Subcutaneous abdominal adipose tissue (tissue), 5 donors: ENCODE measurements at regions not wholly inside any gene's neighbourhood (a gene's known extent, or its start where the extent isn't known, plus 50 kb on each side); places are given as distances from the start of the nearest gene placed in this dataset.

ENCODE experiments used
- H3K27ac ChIP-seq: one replicate; pipeline ENCODE4 v1.7.0; 2013; ENCODE audit warnings: low read depth, mild to moderate bottlenecking, inconsistent platforms, low read length, moderate library complexity
- H3K27me3 ChIP-seq, 5 donors: one replicate each; pipeline ENCODE4 v1.7.0; 2013; ENCODE audit warnings: low read length in 5 of 5, inconsistent platforms in 1 of 5; ENCODE audit not compliant: control insufficient read depth in 5 of 5, insufficient read depth in 4 of 5
- H3K36me3 ChIP-seq, 5 donors: one replicate each; pipeline ENCODE4 v1.7.0; 2013; ENCODE audit warnings: low read length in 5 of 5; ENCODE audit not compliant: control insufficient read depth in 5 of 5, insufficient read depth in 5 of 5
- H3K4me1 ChIP-seq, 5 donors: one replicate each; pipeline ENCODE4 v1.7.0; 2013; ENCODE audit warnings: low read length in 5 of 5, mild to moderate bottlenecking in 3 of 5, moderate library complexity in 1 of 5; ENCODE audit not compliant: control insufficient read depth in 5 of 5, insufficient read depth in 5 of 5
- H3K4me3 ChIP-seq, 5 donors: one replicate each; pipeline ENCODE4 v1.7.0; 2013; ENCODE audit warnings: low read length in 5 of 5, low read depth in 1 of 5
- H3K9ac ChIP-seq, 5 donors: one replicate each; pipeline ENCODE4 v1.7.0; 2013; ENCODE audit warnings: low read length in 5 of 5, mild to moderate bottlenecking in 4 of 5, moderate library complexity in 3 of 5
- H3K9me3 ChIP-seq, 5 donors: one replicate each; pipeline ENCODE4 v1.7.0; 2013; ENCODE audit warnings: low read length in 5 of 5; ENCODE audit not compliant: control insufficient read depth in 5 of 5
- donor health status: healthy.
- donor health status: healthy.
- donor health status: healthy.
- donor health status: healthy.
- donor health status: healthy.

DNA sequence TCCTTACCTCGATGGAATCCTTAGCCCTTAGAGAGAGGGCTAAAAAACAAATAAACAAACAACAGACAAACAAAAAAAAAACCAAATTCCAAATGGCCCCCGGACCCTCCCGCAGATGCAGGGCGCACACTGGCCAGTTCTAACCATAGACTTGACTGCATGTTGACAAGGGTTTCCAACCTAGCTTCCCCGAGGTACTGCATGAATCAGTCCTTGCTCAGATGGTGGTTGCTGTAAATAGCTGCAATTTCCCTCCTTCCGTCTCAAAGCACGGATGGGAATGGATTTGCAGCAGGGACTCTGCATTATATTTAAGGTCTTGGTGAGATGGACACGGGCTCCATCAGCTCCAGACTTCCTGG, 162.8 kb downstream of the CD47 start:
- Histone ChIP-seq H3K9me3 (peaks cover 0 to 2% (median 0%) of the 10 kb centered on the region in 5 donors), H3K27me3 (no peaks in the 10 kb centered on the region), H3K4me3 (peak overlapping the region; percentile 67 to 81 (median 77)), H3K36me3 (no peaks in the 10 kb centered on the region), H3K4me1 (peaks cover 0 to 16% (median 14%) of the 10 kb centered on the region in 5 donors), H3K9ac (peak overlapping the region in 4 of 5 donors; percentile 30 to 63 (median 39)), H3K27ac (no peak overlapping the region)

- Histone ChIP-seq H3K36me3 (no peaks in the 10 kb centered on the region), H3K27ac (no peak overlapping the region), H3K27me3 (no peaks in the 10 kb centered on the region), H3K4me3 (peak overlapping the region; percentile 67 to 81 (median 77)), H3K9ac (peak overlapping the region in 4 of 5 donors; percentile 30 to 63 (median 39)), H3K4me1 (peaks cover 0 to 16% (median 14%) of the 10 kb centered on the region in 5 donors), H3K9me3 (no peaks in the 10 kb centered on the region)
Observed at GRCh38 chr3:107927361-107928083, 163.3 kb downstream of the CD47 start.

- Histone ChIP-seq H3K9ac (no peak overlapping the region), H3K27me3 (no peaks in the 10 kb centered on the region), H3K4me1 (peaks cover 0 to 16% (median 14%) of the 10 kb centered on the region in 5 donors), H3K27ac (no peak overlapping the region), H3K4me3 (no peak overlapping the region), H3K36me3 (no peaks in the 10 kb centered on the region), H3K9me3 (no peaks in the 10 kb centered on the region)
Observed at GRCh38 chr3:107925851-107926250, 165.0 kb downstream of the CD47 start.

DNA sequence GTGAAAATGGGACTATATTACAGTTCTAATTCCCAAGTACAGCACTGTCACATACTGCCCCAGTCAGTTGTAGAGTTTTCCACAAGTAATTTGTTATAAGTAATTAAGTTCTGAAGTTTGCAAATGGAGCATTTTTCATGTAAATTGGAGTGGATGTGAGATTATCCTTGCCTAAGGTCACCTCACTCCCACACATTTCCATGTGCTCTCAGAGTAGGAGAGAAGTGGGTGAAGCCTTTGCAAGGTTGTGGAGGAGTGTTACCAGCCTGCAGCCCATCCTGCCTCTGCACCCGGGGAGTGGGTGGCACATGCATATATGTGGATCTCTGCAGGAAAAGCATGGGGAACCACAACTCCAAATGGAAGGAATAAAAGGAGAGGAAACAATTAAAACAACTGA, 169.8 kb downstream of the CD47 start:
- no peaks in the 10 kb centered on the region for H3K27me3 ChIP-seq
- no peak overlapping the region for H3K27ac ChIP-seq
- no peaks in the 10 kb centered on the region for H3K4me1 ChIP-seq
- H3K9me3 ChIP-seq: no peaks in the 10 kb centered on the region
- H3K9ac ChIP-seq: no peak overlapping the region
- no peaks in the 10 kb centered on the region for H3K36me3 ChIP-seq
- H3K4me3 ChIP-seq: no peak overlapping the region

- Histone ChIP-seq H3K9me3 (no peaks in the 10 kb centered on the region), H3K36me3 (no peaks in the 10 kb centered on the region), H3K4me1 (no peaks in the 10 kb centered on the region), H3K4me3 (no peak overlapping the region), H3K27me3 (no peaks in the 10 kb centered on the region), H3K27ac (no peak overlapping the region), H3K9ac (no peak overlapping the region)
Observed at GRCh38 chr3:107920538-107920937, 170.3 kb downstream of the CD47 start.

DNA sequence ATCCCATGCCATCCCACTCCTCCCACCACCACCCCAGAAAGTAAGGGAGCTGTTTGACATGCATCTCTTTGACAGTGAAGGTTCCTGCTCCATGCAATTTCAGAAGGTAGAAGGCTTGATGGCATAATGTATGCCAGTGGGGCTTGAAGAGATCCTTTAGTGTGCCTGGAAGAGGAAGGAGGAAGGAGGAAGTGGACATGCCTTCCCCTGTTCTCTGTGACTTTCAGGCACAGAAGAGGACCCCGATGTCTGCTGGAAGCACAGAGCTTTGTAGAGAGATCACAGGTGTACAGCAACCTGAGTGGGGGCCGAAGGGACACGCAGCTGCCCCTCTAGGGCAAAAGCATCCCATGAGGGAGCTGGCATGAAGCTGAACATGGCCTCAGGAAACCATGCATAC, 171.6 kb downstream of the CD47 start:
- no peak overlapping the region for H3K4me3 ChIP-seq
- no peak overlapping the region for H3K27ac ChIP-seq
- no peaks in the 10 kb centered on the region for H3K4me1 ChIP-seq
- H3K27me3 ChIP-seq: no peaks in the 10 kb centered on the region
- H3K9me3 ChIP-seq: no peaks in the 10 kb centered on the region
- no peaks in the 10 kb centered on the region for H3K36me3 ChIP-seq
- no peak overlapping the region for H3K9ac ChIP-seq

DNA sequence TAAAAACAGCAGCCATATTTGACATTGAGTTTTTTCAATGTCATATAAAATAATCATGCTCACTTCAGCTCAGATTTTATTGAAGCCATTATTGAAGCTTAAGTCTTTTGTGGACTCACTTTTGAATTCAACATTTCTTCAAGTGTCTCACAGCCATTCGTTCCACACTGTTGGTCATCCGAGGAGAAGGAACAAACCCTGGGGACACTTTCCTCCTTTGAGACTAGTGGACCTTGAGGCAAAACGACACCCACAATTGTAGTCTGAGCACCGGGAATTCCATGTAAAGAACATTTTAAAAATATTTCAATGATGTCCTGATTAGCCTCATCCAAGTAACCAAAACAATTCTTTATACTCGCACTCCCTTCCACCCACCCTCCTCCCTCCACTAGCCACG, 174.7 kb downstream of the CD47 start:
- Histone ChIP-seq H3K4me3 (no peak overlapping the region), H3K27me3 (no peaks in the 10 kb centered on the region), H3K9ac (no peak overlapping the region), H3K4me1 (peaks cover 0 to 3% (median 0%) of the 10 kb centered on the region in 5 donors), H3K36me3 (no peaks in the 10 kb centered on the region), H3K27ac (no peak overlapping the region), H3K9me3 (no peaks in the 10 kb centered on the region)

DNA sequence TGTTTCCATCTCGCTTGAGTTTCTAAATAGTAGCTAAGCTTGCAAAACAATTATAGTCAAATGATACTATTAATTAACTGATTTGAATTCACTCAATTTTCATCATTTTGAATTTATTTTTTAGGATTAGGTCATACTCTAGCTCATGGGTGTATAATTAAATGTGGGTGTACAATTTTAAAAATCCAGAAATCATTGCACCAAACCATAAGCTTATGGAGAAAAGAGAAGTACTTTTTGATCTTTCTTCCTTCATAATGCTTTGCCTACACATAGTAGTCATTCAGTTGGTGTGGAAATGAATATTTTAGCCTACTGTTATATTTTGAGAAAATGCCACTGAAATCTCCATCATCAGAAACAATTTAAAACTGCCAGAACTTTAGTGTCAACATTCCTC, 175.1 kb downstream of the CD47 start:
- H3K9me3 ChIP-seq: no peaks in the 10 kb centered on the region
- no peaks in the 10 kb centered on the region for H3K36me3 ChIP-seq
- H3K27ac ChIP-seq: no peak overlapping the region
- peaks cover 0 to 3% (median 0%) of the 10 kb centered on the region in 5 donors for H3K4me1 ChIP-seq
- H3K9ac ChIP-seq: no peak overlapping the region
- no peaks in the 10 kb centered on the region for H3K27me3 ChIP-seq
- H3K4me3 ChIP-seq: no peak overlapping the region

DNA sequence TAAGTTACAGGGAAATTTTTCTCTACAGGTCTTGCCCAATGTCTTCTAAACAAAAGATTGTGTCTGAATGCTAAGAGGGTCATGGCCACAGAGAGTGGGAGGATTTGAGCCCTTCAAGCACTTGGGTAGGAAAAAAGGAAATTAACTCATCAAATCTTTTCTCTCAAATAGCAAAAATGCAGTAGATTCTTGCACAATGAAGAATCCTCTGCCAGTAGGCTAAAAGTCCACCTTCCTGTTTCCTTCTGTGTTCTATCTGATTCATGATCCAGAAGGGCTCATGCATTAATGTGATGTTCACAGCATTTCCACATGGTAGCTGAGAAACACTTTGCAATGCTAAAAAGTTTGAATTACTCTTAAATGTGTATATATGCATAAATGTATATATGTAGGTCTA, 177.1 kb downstream of the CD47 start:
- H3K4me3 ChIP-seq: no peak overlapping the region
- H3K9me3 ChIP-seq: no peaks in the 10 kb centered on the region
- H3K4me1 ChIP-seq: peaks cover 0 to 3% (median 0%) of the 10 kb centered on the region in 5 donors
- H3K27ac ChIP-seq: no peak overlapping the region
- H3K9ac ChIP-seq: no peak overlapping the region
- no peaks in the 10 kb centered on the region for H3K36me3 ChIP-seq
- H3K27me3 ChIP-seq: no peaks in the 10 kb centered on the region

GRCh38 chr3:107911337-107912000, 179.4 kb downstream of the CD47 start:
- Histone ChIP-seq H3K9ac (no peak overlapping the region), H3K27ac (no peak overlapping the region), H3K4me3 (no peak overlapping the region), H3K27me3 (no peaks in the 10 kb centered on the region), H3K36me3 (no peaks in the 10 kb centered on the region), H3K9me3 (no peaks in the 10 kb centered on the region), H3K4me1 (peaks cover 0 to 3% (median 0%) of the 10 kb centered on the region in 5 donors)
